Astrocyte (in vitro differentiated cells and primary cell): ENCODE measurements at regions not wholly inside any gene's neighbourhood (a gene's known extent, or its start where the extent isn't known, plus 50 kb on each side); places are given as distances from the start of the nearest gene placed in this dataset.

Source experiments
- CTCF ChIP-seq: IDR thresholded peaks from 2 replicates; pipeline ENCODE4 v1.5.1; 2011; ENCODE audit warnings: low read depth, mild to moderate bottlenecking, inconsistent platforms, low read length, moderate library complexity; ENCODE audit not compliant: insufficient read depth
- EZH2 ChIP-seq: IDR thresholded peaks from 2 replicates; pipeline ENCODE4 v1.6.1; 2012; ENCODE audit warnings: mild to moderate bottlenecking, low read length, inconsistent platforms; ENCODE audit not compliant: insufficient read depth

- TF ChIP-seq CTCF (no peak), EZH2 (no peak)
Measured at GRCh38 chr5:116754556-116754955, 179.9 kb upstream of the SEMA6A start.
